Upper lobe of left lung (tissue), 4 donors: ENCODE measurements at regions not wholly inside any gene's neighbourhood (a gene's known extent, or its start where the extent isn't known, plus 50 kb on each side); places are given as distances from the start of the nearest gene placed in this dataset.

Experiments used
- EP300 ChIP-seq, 4 donors: sonication (generic); formaldehyde crosslinking; IDR thresholded peaks; one replicate each; pipeline ENCODE4 v1.5.1; 2017; ENCODE audit warnings: antibody characterized with exemption in 4 of 4, control low read depth in 2 of 4
- POLR2A ChIP-seq, 4 donors: fragments of 450-650 bp; IDR thresholded peaks; one replicate each; pipeline ENCODE4 v1.5.1; 2016 to 2017; ENCODE audit warnings: antibody characterized with exemption in 4 of 4, mild to moderate bottlenecking in 2 of 4
- POLR2AphosphoS5 ChIP-seq, 2 donors: sonication (generic); formaldehyde crosslinking; IDR thresholded peaks; one replicate each; pipeline ENCODE4 v1.5.1; 2017; ENCODE audit warnings: antibody characterized with exemption in 2 of 2
- TF ChIP-seq, protein P1 (sequence below), 6 experiments: fragments of 450-650 bp in 4 of 6; fragments of 200-600 bp in 2 of 6; sonication (generic) in 2 of 6; IDR thresholded peaks; one replicate each; pipeline ENCODE4 v1.5.1; 2016 to 2019; ENCODE audit warnings: antibody characterized with exemption in 6 of 6

DNA sequence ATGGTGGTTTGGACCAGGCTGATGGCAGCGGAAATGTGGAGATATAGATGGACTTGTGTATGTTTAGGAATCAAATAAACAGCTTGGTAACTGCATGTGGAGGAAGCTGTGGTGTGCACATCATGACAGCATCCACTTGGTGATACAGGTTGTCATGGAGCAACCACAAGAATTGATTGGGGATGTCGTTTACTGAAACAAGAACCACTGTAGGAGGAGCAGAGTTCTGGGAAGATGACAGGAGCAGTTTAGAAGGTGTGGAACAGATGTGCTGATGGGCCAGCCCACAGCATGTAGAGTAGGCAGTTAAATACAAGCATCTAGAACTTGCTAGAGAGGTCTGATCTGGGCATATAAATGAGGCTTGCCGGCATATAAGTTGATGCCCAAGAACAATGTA lies 152.4 kb upstream of the SERPINE2 start:
- TF ChIP-seq, protein P1, sequence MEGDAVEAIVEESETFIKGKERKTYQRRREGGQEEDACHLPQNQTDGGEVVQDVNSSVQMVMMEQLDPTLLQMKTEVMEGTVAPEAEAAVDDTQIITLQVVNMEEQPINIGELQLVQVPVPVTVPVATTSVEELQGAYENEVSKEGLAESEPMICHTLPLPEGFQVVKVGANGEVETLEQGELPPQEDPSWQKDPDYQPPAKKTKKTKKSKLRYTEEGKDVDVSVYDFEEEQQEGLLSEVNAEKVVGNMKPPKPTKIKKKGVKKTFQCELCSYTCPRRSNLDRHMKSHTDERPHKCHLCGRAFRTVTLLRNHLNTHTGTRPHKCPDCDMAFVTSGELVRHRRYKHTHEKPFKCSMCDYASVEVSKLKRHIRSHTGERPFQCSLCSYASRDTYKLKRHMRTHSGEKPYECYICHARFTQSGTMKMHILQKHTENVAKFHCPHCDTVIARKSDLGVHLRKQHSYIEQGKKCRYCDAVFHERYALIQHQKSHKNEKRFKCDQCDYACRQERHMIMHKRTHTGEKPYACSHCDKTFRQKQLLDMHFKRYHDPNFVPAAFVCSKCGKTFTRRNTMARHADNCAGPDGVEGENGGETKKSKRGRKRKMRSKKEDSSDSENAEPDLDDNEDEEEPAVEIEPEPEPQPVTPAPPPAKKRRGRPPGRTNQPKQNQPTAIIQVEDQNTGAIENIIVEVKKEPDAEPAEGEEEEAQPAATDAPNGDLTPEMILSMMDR (IDR thresholded peaks at IDR 0.05), result no peak
- TF ChIP-seq POLR2A (IDR thresholded peaks at IDR 0.05) (no peak), POLR2AphosphoS5 (IDR thresholded peaks at IDR 0.05) (no peak), EP300 (IDR thresholded peaks at IDR 0.05) (no peak)
